Activated naive CD4-positive, alpha-beta T cell treated with anti-CD3 and anti-CD28 coated beads for 36 hours (primary cell): ENCODE measurements at regions not wholly inside any gene's neighbourhood (a gene's known extent, or its start where the extent isn't known, plus 50 kb on each side); places are given as distances from the start of the nearest gene placed in this dataset.
"Not testable (repeated sequence)": the region's sequence is repeated elsewhere in the genome, so short reads cannot be mapped to it uniquely, and the experiment has no call there.

Experiments used
- CTCF ChIA-PET: fragments of 350-600 bp; sonication (Branson Sonifier 250); formaldehyde crosslinking; loops from one replicate; lab custom pipeline; 2021; ENCODE audit warnings: antibody characterized with exemption; lab: Charles Lee
- DNase-seq: peaks from one replicate; pipeline ENCODE4 v3.0.0-alpha.2; 2020
- H3K27ac Mint-ChIP-seq: one replicate; pipeline ENCODE4 v1.8.0; 2021; ENCODE audit warnings: mild to moderate bottlenecking, mixed read lengths
- H3K27me3 Mint-ChIP-seq: one replicate; pipeline ENCODE4 v1.8.0; 2021; ENCODE audit warnings: low read depth, mixed read lengths
- H3K36me3 Mint-ChIP-seq: one replicate; pipeline ENCODE4 v1.8.0; 2021; ENCODE audit warnings: low read depth, mixed read lengths
- H3K4me1 Mint-ChIP-seq: one replicate; pipeline ENCODE4 v1.8.0; 2021; ENCODE audit warnings: low read depth, mixed read lengths
- H3K4me3 Mint-ChIP-seq: one replicate; pipeline ENCODE4 v1.8.0; 2021; ENCODE audit warnings: mild to moderate bottlenecking, moderate library complexity, mixed read lengths
- H3K9me3 Mint-ChIP-seq: one replicate; pipeline ENCODE4 v1.8.0; 2021; ENCODE audit warnings: mixed read lengths
- intact Hi-C: fragments of 100-400 bp; cut with micrococcal nuclease; formaldehyde crosslinking; loops from one replicate; pipeline ENCODE4 v1.15.1; 2023

GRCh38 chr14:43764433-43764832 lies 742.6 kb downstream of the FSCB start:
- Mint-ChIP-seq H3K27ac (no peak overlapping the region), H3K36me3 (no peaks in the 10 kb centered on the region), H3K4me3 (no peak overlapping the region), H3K4me1 (no peaks in the 10 kb centered on the region), H3K27me3 (no peaks in the 10 kb centered on the region), H3K9me3 (peaks cover 1% of the 10 kb centered on the region)
- CTCF ChIA-PET, result interaction anchor here (0.6 kb wide), 1 partner anchor 528 kb away, joined by 3 read pairs; no protein-coding TSS in a partner anchor
- intact Hi-C loops, result no loop called here
- DNase-seq, result no peak

- CTCF ChIA-PET, result no interaction called here
- no peaks in the 10 kb centered on the region for H3K36me3 Mint-ChIP-seq
- intact Hi-C loops, result no loop called here
- H3K9me3 Mint-ChIP-seq, result peaks cover 5% of the 10 kb centered on the region
- no peaks in the 10 kb centered on the region for H3K4me1 Mint-ChIP-seq
- no peaks in the 10 kb centered on the region for H3K27me3 Mint-ChIP-seq
- no peak overlapping the region for H3K27ac Mint-ChIP-seq
- DNase-seq, result no peak
- no peak overlapping the region for H3K4me3 Mint-ChIP-seq
Measured at GRCh38 chr14:43755707-43756106, 751.4 kb downstream of the FSCB start.

- Mint-ChIP-seq H3K4me3 (no peak overlapping the region), H3K9me3 (peaks cover 5% of the 10 kb centered on the region), H3K27ac (no peak overlapping the region), H3K4me1 (no peaks in the 10 kb centered on the region), H3K36me3 (no peaks in the 10 kb centered on the region), H3K27me3 (no peaks in the 10 kb centered on the region)
- CTCF ChIA-PET, result no interaction called here
- DNase-seq, result no peak
- intact Hi-C loops, result no loop called here
Measured at GRCh38 chr14:43754838-43755237, 752.2 kb downstream of the FSCB start.

GRCh38 chr14:43745746-43746145 lies 761.3 kb downstream of the FSCB start:
- Mint-ChIP-seq H3K27ac (no peak overlapping the region), H3K4me1 (no peaks in the 10 kb centered on the region), H3K9me3 (peaks cover 2% of the 10 kb centered on the region), H3K27me3 (no peaks in the 10 kb centered on the region), H3K36me3 (no peaks in the 10 kb centered on the region), H3K4me3 (no peak overlapping the region)
- CTCF ChIA-PET, result no interaction called here
- DNase-seq, result no peak
- intact Hi-C loops, result no loop called here

- H3K27ac Mint-ChIP-seq, result no peak overlapping the region
- CTCF ChIA-PET, result no interaction called here
Measured at GRCh38 chr14:43735932-43736331, 771.2 kb downstream of the FSCB start.

GRCh38 chr14:43729143-43729542 lies 777.9 kb downstream of the FSCB start:
- no peak overlapping the region for H3K4me3 Mint-ChIP-seq
- CTCF ChIA-PET, result no interaction called here
- H3K4me1 Mint-ChIP-seq, result no peaks in the 10 kb centered on the region
- no peak overlapping the region for H3K27ac Mint-ChIP-seq
- no peak for DNase-seq
- H3K9me3 Mint-ChIP-seq, result peaks cover 5% of the 10 kb centered on the region
- no peaks in the 10 kb centered on the region for H3K27me3 Mint-ChIP-seq
- intact Hi-C loops, result no loop called here
- H3K36me3 Mint-ChIP-seq, result no peaks in the 10 kb centered on the region

More at GRCh38 chr14:43735932-43736331, 771.2 kb downstream of the FSCB start:
- Mint-ChIP-seq H3K27me3 (no peaks in the 10 kb centered on the region), H3K4me1 (no peaks in the 10 kb centered on the region), H3K4me3 (no peak overlapping the region), H3K9me3 (peaks cover 5% of the 10 kb centered on the region), H3K36me3 (peaks cover 1% of the 10 kb centered on the region)
- no peak for DNase-seq
- intact Hi-C loops, result no loop called here

GRCh38 chr14:43706900-43707299 lies 800.2 kb downstream of the FSCB start:
- Mint-ChIP-seq H3K27ac (no peak overlapping the region), H3K4me1 (no peaks in the 10 kb centered on the region), H3K36me3 (no peaks in the 10 kb centered on the region), H3K4me3 (no peak overlapping the region), H3K9me3 (peaks cover 12% of the 10 kb centered on the region), H3K27me3 (no peaks in the 10 kb centered on the region)
- intact Hi-C loops, result no loop called here
- CTCF ChIA-PET, result no interaction called here
- DNase-seq, result no peak

- H3K4me1 Mint-ChIP-seq, H3K4me3 Mint-ChIP-seq, H3K27ac Mint-ChIP-seq, CTCF ChIA-PET, DNase-seq, H3K27me3 Mint-ChIP-seq, H3K36me3 Mint-ChIP-seq, intact Hi-C loops: not testable (repeated sequence)
- H3K9me3 Mint-ChIP-seq, result peaks cover 11% of the 10 kb centered on the region
Measured at GRCh38 chr14:43698561-43699284, 808.4 kb downstream of the FSCB start.

GRCh38 chr14:43697003-43697402 lies 810.1 kb downstream of the FSCB start:
- CTCF ChIA-PET, result no interaction called here
- Mint-ChIP-seq H3K36me3 (no peaks in the 10 kb centered on the region), H3K4me1 (no peaks in the 10 kb centered on the region), H3K27me3 (no peaks in the 10 kb centered on the region), H3K27ac (no peak overlapping the region), H3K4me3 (no peak overlapping the region), H3K9me3 (peaks cover 9% of the 10 kb centered on the region)
- DNase-seq, result no peak
- intact Hi-C loops, result no loop called here

- Mint-ChIP-seq H3K9me3 (peaks cover 8% of the 10 kb centered on the region), H3K27me3 (no peaks in the 10 kb centered on the region), H3K27ac (no peak overlapping the region), H3K36me3 (no peaks in the 10 kb centered on the region), H3K4me1 (no peaks in the 10 kb centered on the region), H3K4me3 (no peak overlapping the region)
- intact Hi-C loops, result no loop called here
- CTCF ChIA-PET, result no interaction called here
- DNase-seq, result no peak
Measured at GRCh38 chr14:43692706-43693105, 814.4 kb downstream of the FSCB start.

- CTCF ChIA-PET, result no interaction called here
- Mint-ChIP-seq H3K27ac (no peak overlapping the region), H3K27me3 (no peaks in the 10 kb centered on the region), H3K36me3 (no peaks in the 10 kb centered on the region), H3K4me3 (no peak overlapping the region), H3K9me3 (peaks cover 4% of the 10 kb centered on the region), H3K4me1 (no peaks in the 10 kb centered on the region)
- no peak for DNase-seq
- intact Hi-C loops, result no loop called here
Measured at GRCh38 chr14:43687921-43688320, 819.2 kb downstream of the FSCB start.

- intact Hi-C loops, result no loop called here
- CTCF ChIA-PET, result no interaction called here
- Mint-ChIP-seq H3K4me1 (no peaks in the 10 kb centered on the region), H3K27ac (no peak overlapping the region), H3K27me3 (no peaks in the 10 kb centered on the region), H3K9me3 (peaks cover 6% of the 10 kb centered on the region), H3K4me3 (no peak overlapping the region), H3K36me3 (no peaks in the 10 kb centered on the region)
- no peak for DNase-seq
Measured at GRCh38 chr14:43677581-43677980, 829.5 kb downstream of the FSCB start.

GRCh38 chr14:43674273-43674672 lies 832.8 kb downstream of the FSCB start:
- no peak overlapping the region for H3K27ac Mint-ChIP-seq
- H3K36me3 Mint-ChIP-seq, result no peaks in the 10 kb centered on the region
- H3K4me1 Mint-ChIP-seq, result no peaks in the 10 kb centered on the region
- intact Hi-C loops, result no loop called here
- H3K9me3 Mint-ChIP-seq, result peaks cover 13% of the 10 kb centered on the region
- CTCF ChIA-PET, result no interaction called here
- H3K4me3 Mint-ChIP-seq, result no peak overlapping the region
- no peak for DNase-seq
- H3K27me3 Mint-ChIP-seq, result no peaks in the 10 kb centered on the region
